B cell (primary cell): ENCODE measurements at regions not wholly inside any gene's neighbourhood (a gene's known extent, or its start where the extent isn't known, plus 50 kb on each side); places are given as distances from the start of the nearest gene placed in this dataset.

Source experiments
- CTCF ChIP-seq: fragments of 200-600 bp; IDR thresholded peaks from one replicate; pipeline ENCODE4 v1.8.0; 2022; ENCODE audit warnings: antibody characterized with exemption, mild to moderate bottlenecking
- EZH2 ChIP-seq: IDR thresholded peaks from 2 replicates; pipeline ENCODE4 v1.6.1; 2012; ENCODE audit warnings: borderline replicate concordance, low read depth, mild to moderate bottlenecking, moderate library complexity, low read length; ENCODE audit not compliant: insufficient read depth, poor library complexity, severe bottlenecking

GRCh38 chr6:103893141-103893581 lies 966.6 kb downstream of the HACE1 start:
- no peak for TF ChIP-seq EZH2
- no peak for TF ChIP-seq CTCF
